HG02885 (cell line): ENCODE measurements at regions not wholly inside any gene's neighbourhood (a gene's known extent, or its start where the extent isn't known, plus 50 kb on each side); places are given as distances from the start of the nearest gene placed in this dataset.

ENCODE experiments used
- ATAC-seq: cut with Tn5 transposase; IDR thresholded peaks from one replicate; pipeline ENCODE4 v1.9.1; 2021; ENCODE audit warnings: mild to moderate bottlenecking; ENCODE audit not compliant: unreplicated experiment, poor library complexity

- ATAC-seq, result no peak
Measured at GRCh38 chr18:10261344-10262276, 192.8 kb upstream of the APCDD1 start.

GRCh38 chr18:10262566-10262965 is 191.9 kb upstream of the APCDD1 start:
- ATAC-seq, result no peak

GRCh38 chr18:10264260-10264659 is 190.2 kb upstream of the APCDD1 start:
- peak; percentile 52 for ATAC-seq

- peak; percentile 39 for ATAC-seq
Measured at GRCh38 chr18:10265560-10266333, 188.7 kb upstream of the APCDD1 start.

- ATAC-seq, result no peak
Measured at GRCh38 chr18:10266334-10266590, 188.2 kb upstream of the APCDD1 start.

- ATAC-seq, result no peak
Measured at GRCh38 chr18:10269261-10269660, 185.2 kb upstream of the APCDD1 start.

- no peak for ATAC-seq
Measured at GRCh38 chr18:10270151-10270571, 184.3 kb upstream of the APCDD1 start.

- ATAC-seq, result no peak
Measured at GRCh38 chr18:10271481-10271880, 183.0 kb upstream of the APCDD1 start.

GRCh38 chr18:10274301-10274700 is 180.1 kb upstream of the APCDD1 start:
- no peak for ATAC-seq

GRCh38 chr18:10275486-10275885 is 178.9 kb upstream of the APCDD1 start:
- no peak for ATAC-seq

GRCh38 chr18:10278265-10278664 is 176.2 kb upstream of the APCDD1 start:
- ATAC-seq, result no peak

GRCh38 chr18:10279471-10279870 is 175.0 kb upstream of the APCDD1 start:
- ATAC-seq, result no peak

GRCh38 chr18:10279905-10280644 is 174.4 kb upstream of the APCDD1 start:
- no peak for ATAC-seq

- no peak for ATAC-seq
Measured at GRCh38 chr18:10284540-10285282, 169.7 kb upstream of the APCDD1 start.

- ATAC-seq, result peak; percentile 53
Measured at GRCh38 chr18:10285283-10285640, 169.2 kb upstream of the APCDD1 start.

GRCh38 chr18:10286580-10287150 is 167.8 kb upstream of the APCDD1 start:
- ATAC-seq, result no peak

- ATAC-seq, result no peak
Measured at GRCh38 chr18:10289251-10289650, 165.2 kb upstream of the APCDD1 start.

GRCh38 chr18:10289951-10290637 is 164.3 kb upstream of the APCDD1 start:
- ATAC-seq, result no peak

GRCh38 chr18:10290638-10291235 is 163.7 kb upstream of the APCDD1 start:
- no peak for ATAC-seq
